Activated CD4-positive, alpha-beta T cell treated with anti-CD3 and anti-CD28 coated beads, Interleukin-2, amount 10 ng/mL, durations not matched to agents 7 days and 5 days (primary cell): ENCODE measurements at regions not wholly inside any gene's neighbourhood (a gene's known extent, or its start where the extent isn't known, plus 50 kb on each side); places are given as distances from the start of the nearest gene placed in this dataset.
A peak's percentile ranks its signal among the peaks of the same experiment; 100 is the strongest.
"Not testable (repeated sequence)": the region's sequence is repeated elsewhere in the genome, so short reads cannot be mapped to it uniquely, and the experiment has no call there.

Experiments
- CTCF ChIA-PET: fragments of 350-600 bp; sonication (Branson Sonifier 250); formaldehyde crosslinking; loops from one replicate; lab custom pipeline; 2021; ENCODE audit warnings: antibody characterized with exemption; lab: Charles Lee
- POLR2A ChIA-PET: fragments of 350-600 bp; sonication (Branson Sonifier 250); formaldehyde crosslinking; loops from one replicate; lab custom pipeline; 2021; ENCODE audit warnings: antibody characterized with exemption; lab: Charles Lee
- DNase-seq: peaks from one replicate; pipeline ENCODE4 v3.0.0-alpha.2; 2020
- H3K27ac Mint-ChIP-seq: one replicate; pipeline ENCODE4 v1.8.0; 2021; ENCODE audit warnings: mild to moderate bottlenecking, moderate library complexity, mixed read lengths
- H3K27me3 Mint-ChIP-seq: one replicate; pipeline ENCODE4 v1.8.0; 2021; ENCODE audit warnings: mixed read lengths
- H3K36me3 Mint-ChIP-seq: one replicate; pipeline ENCODE4 v1.8.0; 2021; ENCODE audit warnings: low read depth, mixed read lengths
- H3K4me1 Mint-ChIP-seq: one replicate; pipeline ENCODE4 v1.8.0; 2021; ENCODE audit warnings: mixed read lengths
- H3K4me3 Mint-ChIP-seq: one replicate; pipeline ENCODE4 v1.8.0; 2021; ENCODE audit warnings: mild to moderate bottlenecking, moderate library complexity, mixed read lengths
- H3K9me3 Mint-ChIP-seq: one replicate; pipeline ENCODE4 v1.8.0; 2021; ENCODE audit warnings: mixed read lengths

DNA sequence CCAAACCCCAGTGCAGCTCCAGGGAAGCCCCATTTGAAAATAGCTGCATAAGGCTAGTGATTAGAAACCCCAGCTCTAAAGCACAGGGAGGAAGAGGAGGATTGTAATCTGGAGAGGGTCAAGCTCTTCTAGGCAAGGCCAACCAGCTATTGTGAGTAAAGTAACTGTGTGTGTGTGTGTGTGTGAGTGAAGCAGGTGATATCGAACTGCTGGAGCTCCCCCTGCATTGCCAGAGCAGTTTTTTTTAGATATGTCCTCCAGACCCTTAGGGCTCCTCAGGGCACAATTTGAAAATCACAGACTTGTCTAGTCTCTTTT lies 177.4 kb upstream of the NABP1 start:
- Mint-ChIP-seq H3K27me3 (peaks cover 7% of the 10 kb centered on the region), H3K4me1 (no peaks in the 10 kb centered on the region), H3K4me3 (no peak overlapping the region), H3K27ac (no peak overlapping the region), H3K9me3 (no peaks in the 10 kb centered on the region), H3K36me3 (no peaks in the 10 kb centered on the region)
- ChIA-PET CTCF (interaction anchor here (1.3 kb wide), 2 partner anchors 21 to 32 kb away, joined by 3 read pairs; no protein-coding TSS in a partner anchor), POLR2A (no interaction called here)
- no peak for DNase-seq

DNA sequence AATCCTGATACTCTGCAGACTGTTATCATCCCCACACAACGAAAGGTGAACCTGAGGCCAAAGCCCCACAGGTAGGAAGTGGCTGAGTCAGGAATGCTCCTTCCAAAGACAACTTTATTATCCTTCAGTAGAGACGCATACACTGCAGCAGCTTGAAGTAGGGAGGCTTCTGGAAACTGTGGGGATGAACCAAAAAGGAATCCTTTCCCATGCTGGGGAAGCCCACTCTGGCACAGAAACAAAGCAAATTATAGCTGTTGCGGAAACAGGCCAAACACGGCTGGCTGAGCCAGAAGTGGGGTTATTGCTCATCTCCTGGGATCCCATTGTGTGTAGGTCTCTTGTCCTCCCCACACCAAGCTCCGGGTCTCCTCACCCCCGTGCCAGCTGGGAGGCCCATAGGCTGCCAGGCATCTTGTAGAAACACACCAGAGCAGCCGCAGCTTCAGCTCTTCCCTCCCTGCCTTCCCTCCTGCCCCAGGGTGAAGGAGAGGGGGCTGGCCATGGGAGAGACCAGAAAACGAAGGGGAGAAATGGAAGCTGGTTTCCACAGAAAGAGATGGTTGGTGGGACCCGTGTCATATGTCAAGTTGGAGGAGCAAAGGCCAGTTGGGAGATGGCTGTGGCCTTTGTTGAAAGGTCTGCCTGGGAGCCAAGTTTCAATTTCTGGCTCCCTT lies 176.9 kb upstream of the NABP1 start:
- CTCF ChIA-PET, result interaction anchor here (0.6 to 1.6 kb wide), 6 partner anchors 12 to 1436 kb away, joined by 3 to 8 read pairs (median 3); no protein-coding TSS in a partner anchor
- Mint-ChIP-seq H3K36me3 (no peaks in the 10 kb centered on the region), H3K27me3 (peaks cover 7% of the 10 kb centered on the region), H3K4me1 (no peaks in the 10 kb centered on the region), H3K27ac (no peak overlapping the region), H3K9me3 (no peaks in the 10 kb centered on the region), H3K4me3 (no peak overlapping the region)
- no peak for DNase-seq
- POLR2A ChIA-PET, result no interaction called here

DNA sequence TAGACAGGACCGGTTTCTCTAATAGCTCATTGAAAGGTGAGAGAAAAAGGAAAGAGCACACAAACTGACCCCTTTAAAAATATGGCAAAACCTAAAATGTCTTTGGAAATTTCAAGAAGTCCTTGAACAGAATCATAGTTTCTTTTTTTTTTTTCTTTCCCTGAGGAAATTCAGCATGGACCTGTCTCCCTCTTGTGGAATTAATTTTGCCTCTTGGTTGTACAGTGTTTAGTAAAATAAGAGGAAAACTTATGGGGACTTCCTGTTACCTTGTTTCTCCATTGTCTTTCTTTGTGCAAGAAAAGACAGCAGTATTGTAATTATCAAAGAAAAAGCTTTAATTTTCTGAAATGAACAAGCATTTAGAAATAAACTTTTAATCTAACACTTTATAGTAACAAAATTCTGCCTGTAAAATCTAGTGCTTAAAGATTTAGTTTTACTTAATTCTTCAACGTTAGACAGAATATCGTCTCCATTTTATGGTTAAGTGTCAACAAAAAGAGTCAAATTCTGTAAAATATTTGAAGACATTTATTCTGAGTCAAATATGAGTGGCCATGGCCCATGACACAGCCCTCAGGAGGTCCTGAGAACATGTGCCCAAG lies 176.3 kb upstream of the NABP1 start:
- H3K9me3 Mint-ChIP-seq, result no peaks in the 10 kb centered on the region
- DNase-seq, result no peak
- H3K27ac Mint-ChIP-seq, result no peak overlapping the region
- POLR2A ChIA-PET, result no interaction called here
- H3K4me3 Mint-ChIP-seq, result no peak overlapping the region
- CTCF ChIA-PET, result interaction anchor here (0.6 to 1.6 kb wide), 5 partner anchors 11 to 1435 kb away, joined by 3 to 8 read pairs (median 3); no protein-coding TSS in a partner anchor
- H3K4me1 Mint-ChIP-seq, result no peaks in the 10 kb centered on the region
- H3K36me3 Mint-ChIP-seq, result no peaks in the 10 kb centered on the region
- peaks cover 5% of the 10 kb centered on the region for H3K27me3 Mint-ChIP-seq

DNA sequence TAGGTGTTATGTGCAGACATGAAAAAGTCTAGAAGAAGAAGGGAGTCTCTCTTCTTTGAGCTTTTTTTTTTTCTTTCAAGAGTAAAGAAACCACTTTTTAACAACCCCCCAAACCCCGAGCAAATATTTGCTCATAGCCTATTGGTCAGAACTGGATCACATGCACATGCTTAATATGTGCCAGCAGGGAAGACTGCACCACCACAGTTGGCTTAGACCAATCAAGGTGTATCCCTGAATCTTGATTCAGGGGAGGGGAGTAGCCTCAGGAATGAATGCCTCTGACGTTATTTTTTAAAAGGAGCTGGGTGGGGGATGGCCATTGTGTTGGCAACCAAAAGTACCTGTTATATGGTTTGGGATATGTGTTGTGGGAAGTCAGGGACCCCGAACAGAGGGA lies 171.4 kb upstream of the NABP1 start:
- CTCF ChIA-PET, result interaction anchor here (0.6 to 1.2 kb wide), 2 partner anchors 9 kb away, joined by 3 read pairs; no protein-coding TSS in a partner anchor

DNA sequence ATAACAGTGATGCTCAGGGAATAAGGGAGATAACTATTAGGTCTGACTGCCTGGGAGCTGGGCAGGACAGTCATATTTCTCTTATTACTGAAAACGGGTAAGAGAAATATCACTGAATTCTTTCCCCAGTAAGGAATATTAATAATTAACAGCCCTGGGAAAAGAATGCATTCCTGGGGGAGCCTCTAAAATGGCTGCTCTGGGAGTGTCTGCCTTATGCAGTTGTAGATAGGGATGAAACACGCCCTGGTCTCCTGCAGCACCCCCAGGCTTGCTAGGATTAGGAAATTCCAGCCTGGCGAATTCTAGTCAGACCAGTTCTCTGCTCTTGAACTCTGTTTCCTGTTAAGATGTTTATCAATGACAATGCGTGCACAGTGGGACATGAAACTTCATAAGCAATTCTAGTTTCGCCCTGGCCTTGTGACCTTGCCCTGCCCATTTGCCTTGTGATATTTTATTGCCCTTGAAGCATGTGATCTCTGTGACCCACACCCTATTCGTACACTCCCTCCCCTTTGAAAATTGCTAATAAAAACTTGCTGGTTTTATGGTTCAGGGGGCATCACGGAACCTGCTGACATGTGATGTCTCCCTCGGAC lies 170.6 kb upstream of the NABP1 start:
- H3K27me3 Mint-ChIP-seq, H3K4me1 Mint-ChIP-seq, H3K36me3 Mint-ChIP-seq, DNase-seq, H3K27ac Mint-ChIP-seq, POLR2A ChIA-PET, H3K4me3 Mint-ChIP-seq, H3K9me3 Mint-ChIP-seq: not testable (repeated sequence)
- CTCF ChIA-PET, result interaction anchor here (1.2 kb wide), 1 partner anchor 8 kb away, joined by 3 read pairs; no protein-coding TSS in a partner anchor

More for the DNA sequence above, 171.4 kb upstream of the NABP1 start:
- no peak overlapping the region for H3K4me3 Mint-ChIP-seq
- H3K4me1 Mint-ChIP-seq, result no peaks in the 10 kb centered on the region
- no peaks in the 10 kb centered on the region for H3K9me3 Mint-ChIP-seq
- peaks cover 7% of the 10 kb centered on the region for H3K27me3 Mint-ChIP-seq
- POLR2A ChIA-PET, result no interaction called here
- H3K27ac Mint-ChIP-seq, result no peak overlapping the region
- H3K36me3 Mint-ChIP-seq, result no peaks in the 10 kb centered on the region
- DNase-seq, result no peak

DNA sequence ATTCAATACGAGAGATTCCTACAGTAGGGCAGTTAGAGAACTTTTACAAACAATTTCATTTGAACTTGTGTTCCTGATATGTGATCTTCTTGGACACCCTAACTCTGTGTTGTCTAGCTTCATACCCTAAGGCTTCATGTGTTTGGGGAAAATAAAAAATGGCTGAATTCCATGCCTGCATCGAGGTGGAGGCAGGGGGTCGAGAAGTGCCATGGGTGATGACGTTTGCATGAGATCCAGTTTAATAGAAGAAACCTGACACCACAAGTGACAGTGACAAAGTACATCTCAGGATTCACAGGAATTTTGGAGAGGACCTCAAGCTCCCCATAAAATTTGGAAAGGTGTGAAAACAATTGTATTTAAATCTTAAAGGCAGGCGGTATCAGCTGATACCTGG lies 169.2 kb upstream of the NABP1 start:
- H3K4me1 Mint-ChIP-seq, result no peaks in the 10 kb centered on the region
- POLR2A ChIA-PET, result no interaction called here

DNA sequence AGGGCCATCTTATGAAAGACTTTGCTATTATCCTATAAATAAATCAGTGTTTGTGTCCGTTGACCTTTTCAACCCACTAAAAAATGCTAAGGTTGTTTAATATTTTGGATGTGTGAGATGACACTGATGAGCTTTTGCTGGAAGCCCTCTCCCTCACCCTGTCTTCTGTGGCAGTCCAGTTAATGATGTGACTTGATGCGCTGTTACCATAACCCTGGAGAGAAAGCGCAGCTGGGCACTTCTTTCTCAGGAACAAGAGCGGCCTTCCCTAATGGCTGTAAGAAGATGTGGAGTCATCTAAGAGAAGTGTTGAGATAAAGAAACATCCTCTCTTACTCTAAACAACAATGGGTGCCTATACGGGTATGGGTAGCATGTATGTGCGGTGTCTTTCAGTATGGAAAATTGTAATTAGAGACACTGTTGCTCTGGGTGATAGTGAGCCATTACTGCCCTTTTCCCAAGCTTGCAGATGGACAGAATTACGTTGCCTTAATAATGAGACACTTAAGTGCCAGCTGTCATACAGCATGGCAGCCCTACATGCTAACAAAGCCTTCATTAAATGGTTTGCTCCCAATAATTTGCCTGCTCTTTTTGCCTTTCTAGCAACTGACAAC lies 165.6 kb upstream of the NABP1 start:
- H3K27me3 Mint-ChIP-seq, result peaks cover 7% of the 10 kb centered on the region
- H3K36me3 Mint-ChIP-seq, result no peaks in the 10 kb centered on the region
- ChIA-PET POLR2A (no interaction called here), CTCF (interaction anchor here (0.9 to 1.6 kb wide), 2 partner anchors 9 to 10 kb away, joined by 3 to 6 read pairs; no protein-coding TSS in a partner anchor)
- H3K9me3 Mint-ChIP-seq, result no peaks in the 10 kb centered on the region
- H3K27ac Mint-ChIP-seq, result no peak overlapping the region
- no peaks in the 10 kb centered on the region for H3K4me1 Mint-ChIP-seq
- no peak for DNase-seq
- no peak overlapping the region for H3K4me3 Mint-ChIP-seq

More for the DNA sequence above, 169.2 kb upstream of the NABP1 start:
- Mint-ChIP-seq H3K9me3 (no peaks in the 10 kb centered on the region), H3K27me3 (peaks cover 5% of the 10 kb centered on the region), H3K36me3 (no peaks in the 10 kb centered on the region), H3K4me3 (no peak overlapping the region), H3K27ac (no peak overlapping the region)
- DNase-seq, result no peak
- CTCF ChIA-PET, result no interaction called here

DNA sequence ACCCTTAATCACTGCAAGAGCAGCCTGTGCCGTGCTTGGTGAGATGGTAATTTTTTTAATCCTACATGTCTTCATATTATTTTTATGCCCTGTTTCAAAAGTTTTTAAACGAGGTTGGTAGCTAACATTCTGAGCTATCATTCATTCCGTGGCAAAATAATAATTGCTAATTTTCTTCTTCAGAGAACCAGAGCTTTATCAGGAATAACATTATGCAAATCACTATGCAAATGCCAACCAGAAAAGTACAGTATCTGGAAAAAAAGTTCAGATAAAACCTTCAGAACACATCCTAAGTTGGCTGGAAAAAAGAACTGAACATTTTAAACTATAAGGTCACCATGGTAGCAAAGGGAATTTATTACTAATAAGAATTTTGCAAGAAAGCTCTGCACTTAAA lies 165.1 kb upstream of the NABP1 start:
- DNase-seq, result no peak
- Mint-ChIP-seq H3K9me3 (no peaks in the 10 kb centered on the region), H3K36me3 (no peaks in the 10 kb centered on the region), H3K4me1 (no peaks in the 10 kb centered on the region), H3K4me3 (no peak overlapping the region), H3K27ac (no peak overlapping the region), H3K27me3 (peaks cover 11% of the 10 kb centered on the region)
- CTCF ChIA-PET, result interaction anchor here (0.9 to 1.6 kb wide), 2 partner anchors 9 to 11 kb away, joined by 3 to 6 read pairs; no protein-coding TSS in a partner anchor
- POLR2A ChIA-PET, result no interaction called here

DNA sequence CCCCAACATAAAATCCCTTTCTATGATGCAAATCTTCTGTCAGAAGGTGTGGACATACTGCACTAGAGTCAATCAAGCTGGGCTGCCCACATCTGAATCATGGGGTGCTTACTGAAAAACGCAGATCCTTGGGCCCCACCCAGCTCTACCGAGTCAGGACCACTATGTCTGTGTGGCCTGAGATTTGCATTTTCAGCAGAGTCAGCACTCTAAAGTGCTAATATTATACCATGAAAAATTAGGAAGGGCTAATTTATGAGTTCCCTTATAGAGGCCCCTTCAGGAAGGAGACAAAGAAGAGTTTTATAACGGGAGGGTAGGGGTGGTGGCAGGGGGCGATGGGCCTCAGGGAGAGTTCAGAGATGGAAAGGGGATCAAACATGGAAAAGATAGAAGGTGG lies 163.3 kb upstream of the NABP1 start:
- CTCF ChIA-PET, result interaction anchor here (0.8 to 1.9 kb wide), 2 partner anchors 8 to 350 kb away, joined by 3 to 5 read pairs; no protein-coding TSS in a partner anchor
- Mint-ChIP-seq H3K9me3 (no peaks in the 10 kb centered on the region), H3K27me3 (peaks cover 15% of the 10 kb centered on the region)

DNA sequence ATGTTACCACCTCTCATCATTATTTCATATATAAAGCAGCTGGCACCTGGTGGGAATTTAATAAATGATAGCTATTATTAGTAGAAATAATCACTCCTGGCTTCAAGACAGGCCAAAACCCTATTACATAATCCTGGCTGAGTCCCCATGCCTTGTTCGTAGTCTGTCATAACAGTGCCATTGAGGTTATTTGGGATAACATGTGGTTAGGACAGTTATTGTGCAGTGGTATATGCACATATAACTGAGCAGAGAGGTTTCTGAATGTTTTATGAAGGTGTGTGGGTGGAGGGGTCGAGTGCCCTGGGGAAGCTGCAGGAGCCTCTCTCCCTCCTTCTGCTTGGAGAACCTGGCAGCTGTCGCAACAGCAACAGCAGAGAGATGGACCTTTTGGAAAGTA lies 162.4 kb upstream of the NABP1 start:
- CTCF ChIA-PET, result interaction anchor here (0.6 to 1.9 kb wide), 3 partner anchors 9 to 351 kb away, joined by 3 to 5 read pairs (median 4); no protein-coding TSS in a partner anchor
- Mint-ChIP-seq H3K4me3 (no peak overlapping the region), H3K36me3 (no peaks in the 10 kb centered on the region), H3K4me1 (no peaks in the 10 kb centered on the region), H3K27me3 (peaks cover 17% of the 10 kb centered on the region), H3K27ac (no peak overlapping the region), H3K9me3 (no peaks in the 10 kb centered on the region)
- POLR2A ChIA-PET, result no interaction called here
- no peak for DNase-seq

More for the DNA sequence above, 163.3 kb upstream of the NABP1 start:
- no peak overlapping the region for H3K27ac Mint-ChIP-seq
- POLR2A ChIA-PET, result no interaction called here
- H3K36me3 Mint-ChIP-seq, result no peaks in the 10 kb centered on the region
- no peak overlapping the region for H3K4me3 Mint-ChIP-seq
- DNase-seq, result no peak
- no peaks in the 10 kb centered on the region for H3K4me1 Mint-ChIP-seq

DNA sequence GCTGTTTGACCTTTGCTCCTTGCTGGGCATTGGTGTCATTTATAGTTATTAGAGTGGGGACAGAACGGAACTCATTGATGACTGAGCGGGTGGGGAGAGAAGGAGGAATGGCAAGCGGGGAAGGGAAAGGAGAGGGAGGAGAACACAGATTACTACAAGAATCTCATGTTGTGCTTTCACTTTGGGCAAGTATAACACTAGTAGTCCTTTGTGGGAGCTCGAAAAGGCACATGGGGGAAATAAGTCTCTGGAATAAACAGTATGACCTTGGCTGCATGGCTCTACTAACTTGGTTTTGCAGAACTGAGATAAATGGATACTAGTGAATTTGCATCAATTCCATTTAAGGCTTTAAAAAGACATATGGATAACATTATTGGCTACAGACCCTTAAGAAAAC lies 161.7 kb upstream of the NABP1 start:
- Mint-ChIP-seq H3K36me3 (no peaks in the 10 kb centered on the region), H3K4me3 (no peak overlapping the region), H3K27ac (no peak overlapping the region), H3K9me3 (no peaks in the 10 kb centered on the region), H3K4me1 (no peaks in the 10 kb centered on the region), H3K27me3 (peaks cover 17% of the 10 kb centered on the region)
- POLR2A ChIA-PET, result no interaction called here
- no peak for DNase-seq
- CTCF ChIA-PET, result interaction anchor here (0.6 kb wide), 1 partner anchor 50 kb away, joined by 4 read pairs; no protein-coding TSS in a partner anchor

DNA sequence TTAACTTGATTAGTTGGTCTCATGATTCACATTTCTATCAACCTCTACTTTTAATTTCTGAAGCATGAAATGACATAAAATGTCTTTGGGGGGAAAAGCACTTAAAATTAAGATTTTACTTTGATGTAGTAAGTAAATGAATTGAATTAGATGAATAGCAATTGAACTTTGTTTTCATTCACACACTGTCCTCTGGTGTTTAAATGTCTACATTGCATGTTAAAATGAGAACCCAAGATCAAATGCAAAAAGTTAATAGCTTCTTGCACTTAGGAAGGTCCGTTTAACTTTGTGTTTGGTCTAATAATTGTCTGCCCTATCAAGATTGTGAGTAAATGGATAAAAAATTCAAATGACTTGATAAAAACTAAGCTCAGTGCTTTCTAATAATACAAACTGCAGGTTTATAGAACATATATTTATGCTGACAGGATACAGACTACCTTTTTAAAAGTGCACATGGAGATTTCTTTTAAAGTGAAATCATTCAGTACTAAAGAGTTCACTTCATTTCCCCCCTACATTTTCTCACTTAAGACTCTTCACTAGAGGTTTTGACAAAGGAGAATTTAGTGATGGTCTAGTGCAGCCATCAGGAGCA lies 156.2 kb upstream of the NABP1 start:
- ChIA-PET CTCF (interaction anchor here (0.6 to 1.5 kb wide), 5 partner anchors 9 to 471 kb away, joined by 3 to 14 read pairs (median 3); no protein-coding TSS in a partner anchor), POLR2A (interaction anchor here (1.2 kb wide), 1 partner anchor 357 kb away, joined by 3 read pairs; no protein-coding TSS in a partner anchor)
- Mint-ChIP-seq H3K4me3 (no peak overlapping the region), H3K36me3 (no peaks in the 10 kb centered on the region), H3K27me3 (peaks cover 13% of the 10 kb centered on the region), H3K4me1 (no peaks in the 10 kb centered on the region), H3K27ac (no peak overlapping the region), H3K9me3 (no peaks in the 10 kb centered on the region)
- DNase-seq, result peak; percentile 42
